MCF 10A (cell line): ENCODE measurements at regions not wholly inside any gene's neighbourhood (a gene's known extent, or its start where the extent isn't known, plus 50 kb on each side); places are given as distances from the start of the nearest gene placed in this dataset.

Experiments used
- BruUV-seq: library from RNA; stranded (reverse); fragments of 400-500 nt; replicated peaks from 2 replicates; lab custom pipeline; 2021; lab: Mats Ljungman, UMichigan
- CTCF ChIA-PET: fragments of 300-600 bp; sonication (Branson Sonifier 250); formaldehyde crosslinking; extraction: SDS; loops from one replicate; lab custom pipeline; 2021; ENCODE audit warnings: antibody characterized with exemption, inconsistent platforms; lab: Yijun Ruan, JAX
- POLR2A ChIA-PET: fragments of 300-600, 350-650 bp; sonication (Branson Sonifier 250); formaldehyde crosslinking; extraction: SDS; loops from one replicate; lab custom pipeline; 2020; ENCODE audit warnings: antibody characterized with exemption, inconsistent platforms; lab: Yijun Ruan, JAX
- DNase-seq: peaks from one replicate; pipeline ENCODE4 v3.0.0-alpha.2; 2018; ENCODE audit not compliant: unreplicated experiment
- H3K27ac Mint-ChIP-seq: one replicate; pipeline ENCODE4 v1.8.0; 2022; ENCODE audit warnings: mild to moderate bottlenecking, low read depth, mixed read lengths; ENCODE audit not compliant: unreplicated experiment
- H3K27me3 Mint-ChIP-seq: one replicate; pipeline ENCODE4 v1.8.0; 2022; ENCODE audit warnings: mixed read lengths; ENCODE audit not compliant: insufficient read depth, unreplicated experiment
- H3K36me3 Mint-ChIP-seq: one replicate; pipeline ENCODE4 v1.8.0; 2022; ENCODE audit warnings: mild to moderate bottlenecking, moderate library complexity, mixed read lengths; ENCODE audit not compliant: insufficient read depth, unreplicated experiment
- H3K4me1 Mint-ChIP-seq: one replicate; pipeline ENCODE4 v1.8.0; 2022; ENCODE audit warnings: mixed read lengths; ENCODE audit not compliant: insufficient read depth, unreplicated experiment
- H3K4me3 Mint-ChIP-seq: one replicate; pipeline ENCODE4 v1.8.0; 2022; ENCODE audit warnings: mild to moderate bottlenecking, moderate library complexity, mixed read lengths; ENCODE audit not compliant: unreplicated experiment
- H3K9me3 Mint-ChIP-seq: one replicate; pipeline ENCODE4 v1.8.0; 2022; ENCODE audit warnings: mixed read lengths; ENCODE audit not compliant: unreplicated experiment
- CTCF ChIP-seq: fragments of 200-600 bp; IDR thresholded peaks from one replicate; pipeline ENCODE4 v1.8.0; 2022; ENCODE audit warnings: antibody characterized with exemption, mild to moderate bottlenecking; ENCODE audit not compliant: unreplicated experiment
- intact Hi-C: fragments of 100-400 bp; cut with micrococcal nuclease; formaldehyde crosslinking; loops from 2 replicates; pipeline ENCODE4 v1.14.1; 2022

GRCh38 chr2:18926631-18927524, 337.5 kb upstream of the NT5C1B start:
- intact Hi-C loops: no loop called here
- no peak for TF ChIP-seq CTCF
- H3K27me3 Mint-ChIP-seq: no peaks in the 10 kb centered on the region
- no TSS peak for BruUV-seq
- H3K4me3 Mint-ChIP-seq: no peak overlapping the region
- ChIA-PET CTCF (interaction anchor here (0.7 to 1.1 kb wide), 2 partner anchors 11 to 124 kb away, joined by 3 to 5 read pairs; no protein-coding TSS in a partner anchor), POLR2A (no interaction called here)
- H3K27ac Mint-ChIP-seq: no peak overlapping the region
- peaks cover 6% of the 10 kb centered on the region for H3K4me1 Mint-ChIP-seq
- H3K36me3 Mint-ChIP-seq: no peaks in the 10 kb centered on the region
- no peaks in the 10 kb centered on the region for H3K9me3 Mint-ChIP-seq
- no peak for DNase-seq

- no peak for TF ChIP-seq CTCF
- Mint-ChIP-seq H3K4me3 (no peak overlapping the region), H3K27me3 (no peaks in the 10 kb centered on the region), H3K4me1 (peaks cover 6% of the 10 kb centered on the region), H3K9me3 (no peaks in the 10 kb centered on the region), H3K27ac (no peak overlapping the region), H3K36me3 (no peaks in the 10 kb centered on the region)
- DNase-seq: no peak
- CTCF ChIA-PET: interaction anchor here (1.1 kb wide), 1 partner anchor 9 kb away, joined by 5 read pairs; no protein-coding TSS in a partner anchor
- POLR2A ChIA-PET: interaction anchor here (1.0 kb wide), 1 partner anchor 45 kb away, joined by 3 read pairs; no protein-coding TSS in a partner anchor
- intact Hi-C loops: no loop called here
- BruUV-seq: no TSS peak
Observed at GRCh38 chr2:18925296-18925695, 335.9 kb upstream of the NT5C1B start.

GRCh38 chr2:18924886-18925285, 335.5 kb upstream of the NT5C1B start:
- no TSS peak for BruUV-seq
- CTCF ChIA-PET: no interaction called here
- Mint-ChIP-seq H3K4me3 (no peak overlapping the region), H3K27me3 (no peaks in the 10 kb centered on the region), H3K4me1 (peaks cover 6% of the 10 kb centered on the region), H3K36me3 (no peaks in the 10 kb centered on the region), H3K9me3 (no peaks in the 10 kb centered on the region), H3K27ac (no peak overlapping the region)
- intact Hi-C loops: no loop called here
- POLR2A ChIA-PET: interaction anchor here (1.0 kb wide), 1 partner anchor 46 kb away, joined by 3 read pairs; no protein-coding TSS in a partner anchor
- TF ChIP-seq CTCF: no peak
- DNase-seq: no peak

- BruUV-seq: no TSS peak
- H3K27ac Mint-ChIP-seq: no peak overlapping the region
- no peaks in the 10 kb centered on the region for H3K9me3 Mint-ChIP-seq
- TF ChIP-seq CTCF: no peak
- ChIA-PET POLR2A (interaction anchor here (1.0 kb wide), 1 partner anchor 46 kb away, joined by 3 read pairs; no protein-coding TSS in a partner anchor), CTCF (no interaction called here)
- no peak overlapping the region for H3K4me3 Mint-ChIP-seq
- no peaks in the 10 kb centered on the region for H3K27me3 Mint-ChIP-seq
- DNase-seq: no peak
- intact Hi-C loops: no loop called here
- peaks cover 6% of the 10 kb centered on the region for H3K4me1 Mint-ChIP-seq
- H3K36me3 Mint-ChIP-seq: no peaks in the 10 kb centered on the region
Observed at GRCh38 chr2:18924386-18924785, 335.0 kb upstream of the NT5C1B start.
